IMR-90 (cell line): ENCODE measurements at regions not wholly inside any gene's neighbourhood (a gene's known extent, or its start where the extent isn't known, plus 50 kb on each side); places are given as distances from the start of the nearest gene placed in this dataset.

Experiments
- ATAC-seq: fragments of 200-7000 bp; cut with Tn5 transposase; 2 replicates; pipeline ENCODE4 v1.9.1; 2020; ENCODE audit warnings: low read depth, mild to moderate bottlenecking, moderate library complexity
- BruUV-seq: library from RNA; stranded (reverse); fragments of 400-500 nt; replicated peaks from 2 replicates; lab custom pipeline; 2021; lab: Mats Ljungman, UMichigan
- CTCF ChIA-PET: fragments of 300-600 bp; formaldehyde crosslinking; extraction: SDS; loops from one replicate; lab custom pipeline; 2021; ENCODE audit warnings: antibody characterized with exemption; lab: Yijun Ruan, JAX
- POLR2A ChIA-PET: fragments of 300-600 bp; sonication (Branson Sonifier 250); formaldehyde crosslinking; loops from one replicate; lab custom pipeline; 2022; ENCODE audit warnings: antibody characterized with exemption; ENCODE audit not compliant: unreplicated experiment; lab: Charles Lee
- DNase-seq: peaks from one replicate; pipeline ENCODE4 v3.0.0; 2013
- H2AFZ ChIP-seq: replicated peaks from 2 replicates; pipeline ENCODE3; 2013; ENCODE audit warnings: low read length, mild to moderate bottlenecking; ENCODE audit not compliant: poor library complexity
- H2AK5ac ChIP-seq: 2 replicates; pipeline ENCODE4 v1.6.1; 2013; ENCODE audit warnings: low read depth, low read length, inconsistent platforms
- H2AK9ac ChIP-seq: replicated peaks from 2 replicates; pipeline ENCODE3; 2013; ENCODE audit warnings: mild to moderate bottlenecking, low read depth, low read length, moderate library complexity; ENCODE audit not compliant: poor library complexity
- H2BK120ac ChIP-seq: 2 replicates; pipeline ENCODE4 v1.6.1; 2013; ENCODE audit warnings: low read depth, low read length, inconsistent platforms
- H2BK15ac ChIP-seq: 3 replicates; pipeline ENCODE4 v1.6.1; 2013; ENCODE audit warnings: low read depth, low read length, inconsistent platforms
- H2BK20ac ChIP-seq: 2 replicates; pipeline ENCODE4 v1.6.1; 2013; ENCODE audit warnings: low read depth, mild to moderate bottlenecking, inconsistent platforms, low read length, moderate library complexity
- H2BK5ac ChIP-seq: 2 replicates; pipeline ENCODE4 v1.6.1; 2013; ENCODE audit warnings: mild to moderate bottlenecking, low read depth, low read length, inconsistent platforms; ENCODE audit not compliant: poor library complexity, severe bottlenecking
- H3K14ac ChIP-seq: replicated peaks from 2 replicates; pipeline ENCODE4 v1.6.1; 2013; ENCODE audit warnings: low read depth, low read length, inconsistent platforms
- H3K18ac ChIP-seq: 2 replicates; pipeline ENCODE4 v1.6.1; 2013; ENCODE audit warnings: low read depth, low read length, control low read depth
- H3K23ac ChIP-seq: 2 replicates; pipeline ENCODE4 v1.6.1; 2013; ENCODE audit warnings: low read depth, low read length, inconsistent platforms
- H3K27ac ChIP-seq: 2 replicates; pipeline ENCODE4 v1.5.1; 2013; ENCODE audit warnings: mild to moderate bottlenecking, control low read depth, low read length; ENCODE audit not compliant: insufficient read depth
- H3K27me3 ChIP-seq: 2 replicates; pipeline ENCODE4 v1.6.1; 2013; ENCODE audit warnings: low read length; ENCODE audit not compliant: control insufficient read depth, insufficient read depth
- H3K36me3 ChIP-seq: 2 replicates; pipeline ENCODE4 v1.6.1; 2013; ENCODE audit warnings: low read length, mixed read lengths; ENCODE audit not compliant: control insufficient read depth, insufficient read depth
- H3K4ac ChIP-seq: 2 replicates; pipeline ENCODE4 v1.6.1; 2013; ENCODE audit warnings: low read depth, low read length, inconsistent platforms
- H3K4me1 ChIP-seq: 2 replicates; pipeline ENCODE4 v1.6.1; 2013; ENCODE audit warnings: low read length, mixed read lengths; ENCODE audit not compliant: control insufficient read depth, insufficient read depth
- H3K4me2 ChIP-seq: 2 replicates; pipeline ENCODE4 v1.6.1; 2013; ENCODE audit warnings: low read depth, mild to moderate bottlenecking, control low read depth, low read length, moderate library complexity
- H3K4me3 ChIP-seq: 2 replicates; pipeline ENCODE4 v1.5.1; 2013; ENCODE audit warnings: low read depth, mild to moderate bottlenecking, control low read depth, low read length, moderate library complexity; ENCODE audit not compliant: insufficient read depth
- H3K56ac ChIP-seq: 2 replicates; pipeline ENCODE4 v1.6.1; 2013; ENCODE audit warnings: low read length, inconsistent platforms; ENCODE audit not compliant: insufficient read depth; ENCODE audit errors: extremely low read depth
- H3K79me1 ChIP-seq, 2 experiments: 2 replicates each; pipeline ENCODE4 v1.6.1; 2013; ENCODE audit warnings: low read length in 2 of 2, inconsistent platforms in 1 of 2, low read depth in 1 of 2
- H3K9ac ChIP-seq: 2 replicates; pipeline ENCODE4 v1.6.1; 2013; ENCODE audit warnings: low read depth, low read length, control low read depth
- H3K9me1 ChIP-seq: 2 replicates; pipeline ENCODE4 v1.6.1; 2013; ENCODE audit warnings: low read length, inconsistent platforms; ENCODE audit not compliant: insufficient read depth
- H3K9me3 ChIP-seq: 2 replicates; pipeline ENCODE4 v1.6.1; 2013; ENCODE audit warnings: low read length; ENCODE audit not compliant: control insufficient read depth, insufficient read depth
- H4K20me1 ChIP-seq: 2 replicates; pipeline ENCODE4 v1.6.1; 2013; ENCODE audit warnings: low read length, inconsistent platforms; ENCODE audit not compliant: insufficient read depth
- H4K5ac ChIP-seq: 2 replicates; pipeline ENCODE4 v1.6.1; 2013; ENCODE audit warnings: mild to moderate bottlenecking, low read depth, low read length, control low read depth
- H4K8ac ChIP-seq, 2 experiments: 2 replicates each; pipeline ENCODE4 v1.6.1; 2013; ENCODE audit warnings: low read depth in 2 of 2, low read length in 2 of 2, control low read depth in 1 of 2, inconsistent platforms in 1 of 2
- H4K91ac ChIP-seq: 2 replicates; pipeline ENCODE4 v1.6.1; 2013; ENCODE audit warnings: low read depth, low read length, inconsistent platforms; ENCODE audit not compliant: insufficient read depth
- CHD1 ChIP-seq: IDR thresholded peaks from 2 replicates; pipeline ENCODE4 v1.6.1; 2012; ENCODE audit warnings: low read depth, low read length, improper control_type of control experiment
- ELK1 ChIP-seq: fragments of 150-350 bp; IDR thresholded peaks from 2 replicates; pipeline ENCODE4 v1.6.1; 2016; ENCODE audit warnings: low read depth, mild to moderate bottlenecking, low read length, moderate library complexity, borderline replicate concordance
- FOS ChIP-seq: fragments of 150-350 bp; IDR thresholded peaks from 2 replicates; pipeline ENCODE4 v1.6.1; 2016; ENCODE audit warnings: low read depth, low read length
- MAFK ChIP-seq: IDR thresholded peaks from 2 replicates; pipeline ENCODE4 v1.6.1; 2012; ENCODE audit warnings: low read depth, low read length, improper control_type of control experiment
- NFE2L2 ChIP-seq: fragments of 150-350 bp; IDR thresholded peaks from 2 replicates; pipeline ENCODE4 v1.6.1; 2016; ENCODE audit warnings: low read depth, mild to moderate bottlenecking, low read length
- RCOR1 ChIP-seq: IDR thresholded peaks from 2 replicates; pipeline ENCODE4 v1.6.1; 2012; ENCODE audit warnings: mild to moderate bottlenecking, low read length, improper control_type of control experiment; ENCODE audit not compliant: insufficient replicate concordance
- WGBS, 2 experiments: methylation state at CpG; one replicate each; pipeline versions ENCODE4 v1.1.5 to v1.1.7; 2013; ENCODE audit warnings: missing lambda C conversion rate in 2 of 2; ENCODE audit not compliant: insufficient read length in 1 of 2; ENCODE audit errors: extremely low coverage in 2 of 2; 5-methylcytosine and 5-hydroxymethylcytosine counted together
- dilution Hi-C: fragments of 300-500 bp; cut with HindIII; formaldehyde crosslinking; loops from one replicate; pipeline ENCODE4 v1.14.3; 2018; ENCODE audit warnings: low sequenced_read_pairs; ENCODE audit not compliant: unreplicated experiment
- in situ Hi-C: fragments of 300-500 bp; cut with MboI; formaldehyde crosslinking; loops from 3 replicates; pipeline ENCODE4 v1.14.3; 2019; ENCODE audit warnings: low sequenced_read_pairs, inconsistent platforms, mixed read lengths
- intact Hi-C: fragments of 100-400 bp; cut with micrococcal nuclease; formaldehyde crosslinking; loops from 2 replicates; pipeline ENCODE4 v1.10.0; 2022

- Histone ChIP-seq H3K4ac (no peak overlapping the region), H3K9me1 (no peaks in the 10 kb centered on the region), H3K14ac (no peak overlapping the region), H2AK9ac (no peak overlapping the region), H3K23ac (no peak overlapping the region), H3K9me3 (peaks cover 18% of the 10 kb centered on the region; the same call in 1 of the 2 replicates), H2AFZ (no peak overlapping the region), H2BK20ac (no peak overlapping the region), H3K56ac (no peak overlapping the region), H3K27me3 (no peaks in the 10 kb centered on the region), H4K91ac (no peak overlapping the region), H4K8ac (no peak overlapping the region), H2AK5ac (no peak overlapping the region), H3K79me1 (no peaks in the 10 kb centered on the region), H2BK5ac (no peak overlapping the region), H2BK15ac (no peak overlapping the region), H3K27ac (no peak overlapping the region), H2BK120ac (no peak overlapping the region), H3K4me2 (no peak overlapping the region), H3K4me3 (no peak overlapping the region), H4K20me1 (no peaks in the 10 kb centered on the region), H4K5ac (no peak overlapping the region), H3K18ac (no peak overlapping the region), H3K36me3 (no peaks in the 10 kb centered on the region), H3K4me1 (no peaks in the 10 kb centered on the region), H3K9ac (no peak overlapping the region)
- DNase-seq (no peak), ATAC-seq (no peak)
- CTCF ChIA-PET = no interaction called here
- POLR2A ChIA-PET = no interaction called here
- intact Hi-C loops (no loop called here), in situ Hi-C loops (no loop called here), dilution Hi-C loops (no loop called here)
- 84% methylated on average over 15 of the region's 25 CpGs; no CpG with 5 or more reads in 1 of the 2 experiments for WGBS, 2 experiments
- BruUV-seq = no TSS peak
- TF ChIP-seq ELK1 (no peak), MAFK (no peak), CHD1 (no peak), NFE2L2 (no peak), FOS (no peak), RCOR1 (no peak)
Observed at GRCh38 chr2:239476757-239477585, 76.2 kb upstream of the HDAC4 start.
